Upper lobe of left lung (tissue), 6 donors: ENCODE measurements at regions not wholly inside any gene's neighbourhood (a gene's known extent, or its start where the extent isn't known, plus 50 kb on each side); places are given as distances from the start of the nearest gene placed in this dataset.

Experiments
- ATAC-seq, 2 donors: fragments of 200-7000 bp; cut with Tn5 transposase; one replicate each; pipeline ENCODE4 v1.9.1; 2022; ENCODE audit warnings: mild to moderate bottlenecking in 2 of 2, moderate library complexity in 2 of 2; ENCODE audit not compliant: low FRiP score in 2 of 2
- DNase-seq, 2 donors: peaks; one replicate each; pipeline ENCODE4 v3.0.0-alpha.2; 2019 to 2020
- H3K27ac ChIP-seq, 4 donors: fragments of 200-600 bp; sonication (generic); one replicate each; pipeline ENCODE4 v1.5.1; 2016 to 2019
- H3K27me3 ChIP-seq, 4 donors: fragments of 200-600 bp; sonication (generic); one replicate each; pipeline ENCODE4 v1.5.1; 2017 to 2019
- H3K36me3 ChIP-seq, 4 donors: fragments of 200-600 bp; sonication (generic); one replicate each; pipeline ENCODE4 v1.5.1; 2016 to 2019
- H3K4me1 ChIP-seq, 4 donors: fragments of 200-600 bp; sonication (generic); one replicate each; pipeline ENCODE4 v1.5.1; 2018 to 2019
- H3K4me3 ChIP-seq, 4 donors: fragments of 200-600 bp; sonication (generic); one replicate each; pipeline ENCODE4 v1.5.1; 2017 to 2019; ENCODE audit warnings: mild to moderate bottlenecking in 2 of 4, moderate library complexity in 1 of 4
- H3K9me3 ChIP-seq, 4 donors: fragments of 200-600 bp; sonication (generic); one replicate each; pipeline ENCODE4 v1.5.1; 2018 to 2019
- CTCF ChIP-seq, 6 experiments: fragments of 450-650 bp in 4 of 6; fragments of 200-600 bp in 2 of 6; sonication (generic) in 2 of 6; IDR thresholded peaks; one replicate each; pipeline ENCODE4 v1.5.1; 2016 to 2019; ENCODE audit warnings: antibody characterized with exemption in 6 of 6
- EP300 ChIP-seq, 4 donors: sonication (generic); formaldehyde crosslinking; IDR thresholded peaks; one replicate each; pipeline ENCODE4 v1.5.1; 2017; ENCODE audit warnings: antibody characterized with exemption in 4 of 4, control low read depth in 2 of 4
- POLR2A ChIP-seq, 4 donors: fragments of 450-650 bp; IDR thresholded peaks; one replicate each; pipeline ENCODE4 v1.5.1; 2016 to 2017; ENCODE audit warnings: antibody characterized with exemption in 4 of 4, mild to moderate bottlenecking in 2 of 4
- POLR2AphosphoS5 ChIP-seq, 2 donors: sonication (generic); formaldehyde crosslinking; IDR thresholded peaks; one replicate each; pipeline ENCODE4 v1.5.1; 2017; ENCODE audit warnings: antibody characterized with exemption in 2 of 2
- WGBS, 2 donors: methylation state at CpG; one replicate each; pipeline ENCODE4 v1.1.5; 2017 to 2018; 5-methylcytosine and 5-hydroxymethylcytosine counted together
- donor health status: DM: no; HTN: no; CAD: no; lungs with moderate emphysema.
- donor health status: DM: no; HTN: yes; CAD: no; lungs with severe emphysema.

GRCh38 chr3:116929505-116930222 lies 220.1 kb downstream of the TUSC7 start:
- 77 to 79% methylated on average over 3 of the region's 3 CpGs for WGBS, 2 donors
- no peaks in the 10 kb centered on the region for H3K4me1 ChIP-seq
- no peak overlapping the region for H3K4me3 ChIP-seq
- no peak for TF ChIP-seq POLR2AphosphoS5 (IDR thresholded peaks at IDR 0.05)
- DNase-seq (no peak), ATAC-seq (no peak)
- no peaks in the 10 kb centered on the region for H3K36me3 ChIP-seq
- H3K27me3 ChIP-seq = no peaks in the 10 kb centered on the region
- peaks cover 0 to 5% (median 0%) of the 10 kb centered on the region in 4 donors for H3K9me3 ChIP-seq
- H3K27ac ChIP-seq = no peak overlapping the region

- Histone ChIP-seq H3K4me3 (no peak overlapping the region), H3K4me1 (no peaks in the 10 kb centered on the region), H3K27me3 (no peaks in the 10 kb centered on the region), H3K36me3 (no peaks in the 10 kb centered on the region), H3K9me3 (no peaks in the 10 kb centered on the region), H3K27ac (no peak overlapping the region)
- DNase-seq = no peak
- no peak for ATAC-seq
- 73 to 85% methylated on average over 5 of the region's 5 CpGs for WGBS, 2 donors
- TF ChIP-seq CTCF (IDR thresholded peaks at IDR 0.05) = no peak
- TF ChIP-seq EP300 (IDR thresholded peaks at IDR 0.05) = no peak
- no peak for TF ChIP-seq POLR2A (IDR thresholded peaks at IDR 0.05)
- no peak for TF ChIP-seq POLR2AphosphoS5 (IDR thresholded peaks at IDR 0.05)
Measured at GRCh38 chr3:116930786-116931185, 221.2 kb downstream of the TUSC7 start.

- ATAC-seq = no peak
- DNase-seq = no peak
- Histone ChIP-seq H3K27ac (no peak overlapping the region), H3K9me3 (peaks cover 0 to 4% (median 0%) of the 10 kb centered on the region in 4 donors), H3K36me3 (no peaks in the 10 kb centered on the region), H3K4me1 (no peaks in the 10 kb centered on the region), H3K27me3 (no peaks in the 10 kb centered on the region), H3K4me3 (no peak overlapping the region)
- 56 to 57% methylated on average over 2 to 3 of the region's 3 CpGs for WGBS, 2 donors
- TF ChIP-seq POLR2A (IDR thresholded peaks at IDR 0.05) = no peak
- no peak for TF ChIP-seq POLR2AphosphoS5 (IDR thresholded peaks at IDR 0.05)
- no peak for TF ChIP-seq CTCF (IDR thresholded peaks at IDR 0.05)
- TF ChIP-seq EP300 (IDR thresholded peaks at IDR 0.05) = no peak
Measured at GRCh38 chr3:116939091-116939490, 229.5 kb downstream of the TUSC7 start.

- Histone ChIP-seq H3K4me1 (no peaks in the 10 kb centered on the region), H3K36me3 (no peaks in the 10 kb centered on the region), H3K27ac (no peak overlapping the region), H3K9me3 (peaks cover 0 to 4% (median 0%) of the 10 kb centered on the region in 4 donors), H3K4me3 (no peak overlapping the region), H3K27me3 (no peaks in the 10 kb centered on the region)
- ATAC-seq (no peak), DNase-seq (no peak)
- TF ChIP-seq POLR2A (IDR thresholded peaks at IDR 0.05) (no peak), CTCF (IDR thresholded peaks at IDR 0.05) (no peak), POLR2AphosphoS5 (IDR thresholded peaks at IDR 0.05) (no peak), EP300 (IDR thresholded peaks at IDR 0.05) (no peak)
Measured at GRCh38 chr3:116939550-116939949, 230.0 kb downstream of the TUSC7 start.

- WGBS, 2 donors = 92 to 98% methylated on average over 2 of the region's 2 CpGs
Measured at GRCh38 chr3:116940719-116941118, 231.1 kb downstream of the TUSC7 start.

More at GRCh38 chr3:116940719-116941118, 231.1 kb downstream of the TUSC7 start:
- H3K4me1 ChIP-seq = no peaks in the 10 kb centered on the region
- H3K36me3 ChIP-seq = no peaks in the 10 kb centered on the region
- no peak for DNase-seq
- no peaks in the 10 kb centered on the region for H3K27me3 ChIP-seq
- H3K27ac ChIP-seq = no peak overlapping the region
- peaks cover 0 to 4% (median 0%) of the 10 kb centered on the region in 4 donors for H3K9me3 ChIP-seq
- no peak for TF ChIP-seq POLR2A (IDR thresholded peaks at IDR 0.05)
- TF ChIP-seq EP300 (IDR thresholded peaks at IDR 0.05) = no peak
- TF ChIP-seq POLR2AphosphoS5 (IDR thresholded peaks at IDR 0.05) = no peak
- no peak for TF ChIP-seq CTCF (IDR thresholded peaks at IDR 0.05)
- H3K4me3 ChIP-seq = no peak overlapping the region
- no peak for ATAC-seq
